Panc1 (cell line): ENCODE measurements at regions not wholly inside any gene's neighbourhood (a gene's known extent, or its start where the extent isn't known, plus 50 kb on each side); places are given as distances from the start of the nearest gene placed in this dataset.

Experiments used
- POLR2AphosphoS5 ChIP-seq: IDR thresholded peaks from 2 replicates; pipeline ENCODE4 v1.6.1; 2012; ENCODE audit warnings: mild to moderate bottlenecking, low read depth, low read length, moderate library complexity
- SIN3A ChIP-seq: IDR thresholded peaks from 2 replicates; pipeline ENCODE4 v1.6.1; 2012; ENCODE audit warnings: low read depth, mild to moderate bottlenecking, low read length, moderate library complexity, borderline replicate concordance; ENCODE audit not compliant: insufficient read depth
- TCF7L2 ChIP-seq: IDR thresholded peaks from 2 replicates; pipeline ENCODE4 v1.6.1; 2011; ENCODE audit warnings: mild to moderate bottlenecking, low read depth, low read length, inconsistent platforms
- TF ChIP-seq, protein P1 (sequence below): fragments of 450-650 bp; IDR thresholded peaks from 2 replicates; pipeline ENCODE4 v1.5.1; 2017; ENCODE audit warnings: mild to moderate bottlenecking
- TF ChIP-seq, protein P2 (sequence below), 2 experiments: IDR thresholded peaks; 2 replicates each; pipeline ENCODE4 v1.6.1; 2011 to 2012; ENCODE audit warnings: low read depth in 2 of 2, control low read depth in 1 of 2, low read length in 1 of 2, mild to moderate bottlenecking in 1 of 2, moderate library complexity in 1 of 2; ENCODE audit not compliant: insufficient read depth in 1 of 2

- TF ChIP-seq, protein P1, sequence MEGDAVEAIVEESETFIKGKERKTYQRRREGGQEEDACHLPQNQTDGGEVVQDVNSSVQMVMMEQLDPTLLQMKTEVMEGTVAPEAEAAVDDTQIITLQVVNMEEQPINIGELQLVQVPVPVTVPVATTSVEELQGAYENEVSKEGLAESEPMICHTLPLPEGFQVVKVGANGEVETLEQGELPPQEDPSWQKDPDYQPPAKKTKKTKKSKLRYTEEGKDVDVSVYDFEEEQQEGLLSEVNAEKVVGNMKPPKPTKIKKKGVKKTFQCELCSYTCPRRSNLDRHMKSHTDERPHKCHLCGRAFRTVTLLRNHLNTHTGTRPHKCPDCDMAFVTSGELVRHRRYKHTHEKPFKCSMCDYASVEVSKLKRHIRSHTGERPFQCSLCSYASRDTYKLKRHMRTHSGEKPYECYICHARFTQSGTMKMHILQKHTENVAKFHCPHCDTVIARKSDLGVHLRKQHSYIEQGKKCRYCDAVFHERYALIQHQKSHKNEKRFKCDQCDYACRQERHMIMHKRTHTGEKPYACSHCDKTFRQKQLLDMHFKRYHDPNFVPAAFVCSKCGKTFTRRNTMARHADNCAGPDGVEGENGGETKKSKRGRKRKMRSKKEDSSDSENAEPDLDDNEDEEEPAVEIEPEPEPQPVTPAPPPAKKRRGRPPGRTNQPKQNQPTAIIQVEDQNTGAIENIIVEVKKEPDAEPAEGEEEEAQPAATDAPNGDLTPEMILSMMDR = no peak
- TF ChIP-seq POLR2AphosphoS5 (no peak), TCF7L2 (no peak), SIN3A (no peak)
- TF ChIP-seq, protein P2, sequence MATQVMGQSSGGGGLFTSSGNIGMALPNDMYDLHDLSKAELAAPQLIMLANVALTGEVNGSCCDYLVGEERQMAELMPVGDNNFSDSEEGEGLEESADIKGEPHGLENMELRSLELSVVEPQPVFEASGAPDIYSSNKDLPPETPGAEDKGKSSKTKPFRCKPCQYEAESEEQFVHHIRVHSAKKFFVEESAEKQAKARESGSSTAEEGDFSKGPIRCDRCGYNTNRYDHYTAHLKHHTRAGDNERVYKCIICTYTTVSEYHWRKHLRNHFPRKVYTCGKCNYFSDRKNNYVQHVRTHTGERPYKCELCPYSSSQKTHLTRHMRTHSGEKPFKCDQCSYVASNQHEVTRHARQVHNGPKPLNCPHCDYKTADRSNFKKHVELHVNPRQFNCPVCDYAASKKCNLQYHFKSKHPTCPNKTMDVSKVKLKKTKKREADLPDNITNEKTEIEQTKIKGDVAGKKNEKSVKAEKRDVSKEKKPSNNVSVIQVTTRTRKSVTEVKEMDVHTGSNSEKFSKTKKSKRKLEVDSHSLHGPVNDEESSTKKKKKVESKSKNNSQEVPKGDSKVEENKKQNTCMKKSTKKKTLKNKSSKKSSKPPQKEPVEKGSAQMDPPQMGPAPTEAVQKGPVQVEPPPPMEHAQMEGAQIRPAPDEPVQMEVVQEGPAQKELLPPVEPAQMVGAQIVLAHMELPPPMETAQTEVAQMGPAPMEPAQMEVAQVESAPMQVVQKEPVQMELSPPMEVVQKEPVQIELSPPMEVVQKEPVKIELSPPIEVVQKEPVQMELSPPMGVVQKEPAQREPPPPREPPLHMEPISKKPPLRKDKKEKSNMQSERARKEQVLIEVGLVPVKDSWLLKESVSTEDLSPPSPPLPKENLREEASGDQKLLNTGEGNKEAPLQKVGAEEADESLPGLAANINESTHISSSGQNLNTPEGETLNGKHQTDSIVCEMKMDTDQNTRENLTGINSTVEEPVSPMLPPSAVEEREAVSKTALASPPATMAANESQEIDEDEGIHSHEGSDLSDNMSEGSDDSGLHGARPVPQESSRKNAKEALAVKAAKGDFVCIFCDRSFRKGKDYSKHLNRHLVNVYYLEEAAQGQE (IDR thresholded peaks at IDR 0.05; ENCODE audit: insufficient read depth in 1 of 2, low read depth in 2 of 2, low read length in 1 of 2) = no peak
Measured at GRCh38 chr7:89927762-89928161, 226.5 kb upstream of the STEAP1 start.
